ENCODE measurements at regions not wholly inside any gene's neighbourhood (a gene's known extent, or its start where the extent isn't known, plus 50 kb on each side); places are given as distances from the start of the nearest gene placed in this dataset.

DNA sequence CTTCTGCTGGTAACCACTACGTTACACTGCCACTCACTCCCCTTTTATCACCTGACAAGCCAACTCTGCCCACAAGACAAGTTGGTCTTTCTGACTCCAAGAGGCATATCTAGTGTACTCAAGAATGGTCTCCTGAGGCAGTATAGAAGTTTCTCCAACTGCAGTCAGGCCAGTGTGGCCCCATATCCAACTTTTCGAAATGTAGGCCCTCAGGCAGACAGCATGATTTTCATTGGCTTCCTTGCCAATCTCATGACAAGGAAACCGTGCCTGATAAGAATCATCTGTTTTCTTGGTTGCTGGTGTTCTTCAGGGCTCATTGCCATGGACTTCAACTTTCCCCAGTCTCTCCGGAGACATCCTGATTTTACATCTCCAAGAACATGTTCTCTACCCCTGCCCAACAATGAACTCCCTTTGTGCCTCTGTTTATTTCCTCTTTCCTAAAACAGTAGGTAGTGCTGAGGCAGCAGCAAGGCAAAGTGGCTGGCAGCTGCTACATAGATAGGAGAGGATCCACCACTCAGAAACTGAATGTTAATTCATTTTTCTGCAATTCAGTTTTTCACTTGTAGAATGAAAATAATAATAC, 62.6 kb upstream of the SEMA6A start:
- TF ChIP-seq, protein P1, sequence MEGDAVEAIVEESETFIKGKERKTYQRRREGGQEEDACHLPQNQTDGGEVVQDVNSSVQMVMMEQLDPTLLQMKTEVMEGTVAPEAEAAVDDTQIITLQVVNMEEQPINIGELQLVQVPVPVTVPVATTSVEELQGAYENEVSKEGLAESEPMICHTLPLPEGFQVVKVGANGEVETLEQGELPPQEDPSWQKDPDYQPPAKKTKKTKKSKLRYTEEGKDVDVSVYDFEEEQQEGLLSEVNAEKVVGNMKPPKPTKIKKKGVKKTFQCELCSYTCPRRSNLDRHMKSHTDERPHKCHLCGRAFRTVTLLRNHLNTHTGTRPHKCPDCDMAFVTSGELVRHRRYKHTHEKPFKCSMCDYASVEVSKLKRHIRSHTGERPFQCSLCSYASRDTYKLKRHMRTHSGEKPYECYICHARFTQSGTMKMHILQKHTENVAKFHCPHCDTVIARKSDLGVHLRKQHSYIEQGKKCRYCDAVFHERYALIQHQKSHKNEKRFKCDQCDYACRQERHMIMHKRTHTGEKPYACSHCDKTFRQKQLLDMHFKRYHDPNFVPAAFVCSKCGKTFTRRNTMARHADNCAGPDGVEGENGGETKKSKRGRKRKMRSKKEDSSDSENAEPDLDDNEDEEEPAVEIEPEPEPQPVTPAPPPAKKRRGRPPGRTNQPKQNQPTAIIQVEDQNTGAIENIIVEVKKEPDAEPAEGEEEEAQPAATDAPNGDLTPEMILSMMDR (IDR thresholded peaks at IDR 0.05) = no peak
- TF ChIP-seq POLR2AphosphoS5 (IDR thresholded peaks at IDR 0.05) (no peak), POLR2A (IDR thresholded peaks at IDR 0.05) (no peak)
